ENCODE measurements at regions not wholly inside any gene's neighbourhood (a gene's known extent, or its start where the extent isn't known, plus 50 kb on each side); places are given as distances from the start of the nearest gene placed in this dataset.

DNA sequence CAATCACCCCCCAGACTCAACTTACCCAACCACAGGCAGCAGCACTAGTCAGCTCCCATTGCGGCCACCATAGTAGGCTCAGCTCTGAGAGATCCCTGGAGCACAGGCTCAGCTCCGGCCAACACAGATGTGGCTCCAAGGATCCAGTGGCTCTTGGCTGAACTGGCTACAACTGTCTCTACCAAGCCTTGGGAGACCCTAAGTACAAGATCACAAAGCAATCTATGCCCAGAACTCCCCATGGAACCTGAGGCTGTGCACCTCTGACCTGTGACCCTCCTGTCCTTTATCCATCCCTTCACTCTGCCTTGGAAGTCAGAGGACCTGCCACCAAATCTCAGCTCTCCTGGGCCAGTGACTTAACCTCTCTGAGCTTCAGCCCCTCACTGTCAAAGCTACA is 61.8 kb upstream of the GJB5 start:
- DNase-seq (ENCODE audit: extremely low read depth, low read depth) = no peak

- no peak for DNase-seq (ENCODE audit: extremely low read depth, low read depth)
Measured at GRCh38 chr1:34694383-34694782, 60.5 kb upstream of the GJB5 start.

GRCh38 chr1:34695580-34695979 is 59.3 kb upstream of the GJB5 start:
- DNase-seq (ENCODE audit: extremely low read depth, low read depth) = no peak

GRCh38 chr1:34696230-34696629 is 58.6 kb upstream of the GJB5 start:
- no peak for DNase-seq (ENCODE audit: extremely low read depth, low read depth)

GRCh38 chr1:34696981-34697380 is 57.9 kb upstream of the GJB5 start:
- DNase-seq (ENCODE audit: extremely low read depth, low read depth) = no peak

GRCh38 chr1:34697818-34698217 is 57.0 kb upstream of the GJB5 start:
- no peak for DNase-seq (ENCODE audit: extremely low read depth, low read depth)

DNA sequence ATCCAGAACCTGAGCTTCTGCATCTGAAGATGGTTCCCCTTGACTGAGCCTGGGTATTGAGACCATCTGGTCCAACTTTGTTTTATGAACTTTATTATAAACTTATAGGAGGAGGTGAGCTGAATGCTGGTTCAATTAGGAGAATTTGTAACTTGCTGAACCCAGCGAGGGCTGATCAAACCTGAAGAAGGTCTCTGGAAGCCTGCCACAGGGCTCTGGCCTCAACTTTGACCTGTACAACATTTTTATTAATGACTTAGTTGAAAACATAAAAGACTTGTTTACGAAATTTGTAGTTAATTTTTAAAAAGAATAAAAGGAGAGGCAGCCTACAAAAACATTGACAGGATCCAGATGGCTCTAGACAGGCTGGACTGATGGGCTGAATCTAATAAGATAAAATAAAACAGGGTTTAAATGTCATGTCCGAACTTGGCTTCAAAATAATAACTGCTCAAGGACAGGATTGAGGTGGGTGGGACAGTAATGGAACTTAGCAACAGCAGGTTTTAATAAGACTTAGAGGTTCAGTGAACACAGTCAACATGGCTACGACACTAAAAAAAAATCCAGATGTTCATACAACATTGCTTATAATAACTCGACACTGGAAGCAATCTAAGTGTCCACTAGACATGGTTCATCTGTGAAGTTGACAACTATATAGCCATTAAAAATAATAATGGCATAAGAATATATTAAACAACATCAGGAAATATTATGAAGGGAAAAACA is 53.4 kb upstream of the GJB5 start:
- no peak for DNase-seq (ENCODE audit: extremely low read depth, low read depth)

Small RNA genes in the stretch of these regions (small RNA-seq; reads per million reads assigned to genes)
- 0 reads per million in 2 experiments for gene MIR552
